Stomach (tissue), 4 donors: ENCODE measurements at regions not wholly inside any gene's neighbourhood (a gene's known extent, or its start where the extent isn't known, plus 50 kb on each side); places are given as distances from the start of the nearest gene placed in this dataset.

Experiments
- CTCF ChIP-seq, 7 experiments: fragments of 450-650 bp in 4 of 7; fragments of 200-600 bp in 3 of 7; sonication (generic) in 3 of 7; IDR thresholded peaks; one replicate each; pipeline ENCODE4 v1.5.1; 2016 to 2019; ENCODE audit warnings: antibody characterized with exemption in 7 of 7, control low read depth in 2 of 7, mild to moderate bottlenecking in 1 of 7
- POLR2A ChIP-seq, 4 donors: fragments of 450-650 bp; IDR thresholded peaks; one replicate each; pipeline ENCODE4 v1.6.1; 2016; ENCODE audit warnings: antibody characterized with exemption in 4 of 4, control low read depth in 2 of 4, mild to moderate bottlenecking in 1 of 4, moderate library complexity in 1 of 4
- POLR2AphosphoS5 ChIP-seq, 3 donors: sonication (generic); formaldehyde crosslinking; IDR thresholded peaks; one replicate each; pipeline ENCODE4 v1.6.1; 2016; ENCODE audit warnings: antibody characterized with exemption in 3 of 3

GRCh38 chr15:96247621-96248305, 82.7 kb upstream of the NR2F2 start:
- TF ChIP-seq POLR2A (IDR thresholded peaks at IDR 0.05) (no peak), CTCF (IDR thresholded peaks at IDR 0.05) (no peak), POLR2AphosphoS5 (IDR thresholded peaks at IDR 0.05) (no peak)
